Stomach (tissue), 4 donors: ENCODE measurements at regions not wholly inside any gene's neighbourhood (a gene's known extent, or its start where the extent isn't known, plus 50 kb on each side); places are given as distances from the start of the nearest gene placed in this dataset.

Experiments used
- CTCF ChIP-seq, 7 experiments: fragments of 450-650 bp in 4 of 7; fragments of 200-600 bp in 3 of 7; sonication (generic) in 3 of 7; IDR thresholded peaks; one replicate each; pipeline ENCODE4 v1.5.1; 2016 to 2019; ENCODE audit warnings: antibody characterized with exemption in 7 of 7, control low read depth in 2 of 7, mild to moderate bottlenecking in 1 of 7
- EP300 ChIP-seq: sonication (generic); formaldehyde crosslinking; IDR thresholded peaks from one replicate; pipeline ENCODE4 v1.6.1; 2017; ENCODE audit warnings: antibody characterized with exemption
- POLR2AphosphoS5 ChIP-seq, 3 donors: sonication (generic); formaldehyde crosslinking; IDR thresholded peaks; one replicate each; pipeline ENCODE4 v1.6.1; 2016; ENCODE audit warnings: antibody characterized with exemption in 3 of 3

- no peak for TF ChIP-seq CTCF (IDR thresholded peaks at IDR 0.05)
- no peak for TF ChIP-seq POLR2AphosphoS5 (IDR thresholded peaks at IDR 0.05)
- no peak for TF ChIP-seq EP300
Measured at GRCh38 chrX:7262551-7262950, 114.6 kb upstream of the PUDP start.
